Hepatocyte (in vitro differentiated cells): ENCODE measurements at regions not wholly inside any gene's neighbourhood (a gene's known extent, or its start where the extent isn't known, plus 50 kb on each side); places are given as distances from the start of the nearest gene placed in this dataset.
"Not testable (repeated sequence)": the region's sequence is repeated elsewhere in the genome, so short reads cannot be mapped to it uniquely, and the experiment has no call there.

ENCODE experiments used
- DNase-seq: peaks from one replicate; pipeline ENCODE4 v3.0.0-alpha.2; 2016; ENCODE audit warnings: low spot score
- H2AFZ ChIP-seq: fragments of 200-600 bp; sonication (generic); 2 replicates; pipeline ENCODE4 v1.6.0; 2016; ENCODE audit warnings: antibody characterized with exemption, mild to moderate bottlenecking
- H3K27ac ChIP-seq: fragments of 200-600 bp; sonication (generic); 2 replicates; pipeline ENCODE4 v1.5.1; 2016; ENCODE audit warnings: mild to moderate bottlenecking
- H3K27me3 ChIP-seq: fragments of 200-600 bp; sonication (generic); 2 replicates; pipeline ENCODE4 v1.6.1; 2016
- H3K36me3 ChIP-seq: fragments of 200-600 bp; sonication (generic); replicated peaks from 2 replicates; pipeline ENCODE4 v1.5.1; 2016; ENCODE audit warnings: low read depth; ENCODE audit not compliant: insufficient read depth
- H3K4me1 ChIP-seq: fragments of 200-600 bp; sonication (generic); 2 replicates; pipeline ENCODE4 v1.5.1; 2016; ENCODE audit warnings: mild to moderate bottlenecking, moderate library complexity; ENCODE audit not compliant: insufficient read depth
- H3K4me2 ChIP-seq: fragments of 200-600 bp; sonication (generic); 2 replicates; pipeline ENCODE4 v1.6.0; 2016
- H3K4me3 ChIP-seq: fragments of 200-600 bp; sonication (generic); 2 replicates; pipeline ENCODE4 v1.5.1; 2016; ENCODE audit warnings: mild to moderate bottlenecking
- H3K79me2 ChIP-seq: fragments of 200-600 bp; sonication (generic); 2 replicates; pipeline ENCODE4 v1.6.0; 2017; ENCODE audit warnings: mild to moderate bottlenecking
- H3K9me2 ChIP-seq: fragments of 200-600 bp; sonication (generic); replicated peaks from 2 replicates; pipeline ENCODE4 v1.6.0; 2017; ENCODE audit warnings: mild to moderate bottlenecking; ENCODE audit not compliant: insufficient read depth
- H3K9me3 ChIP-seq: fragments of 200-600 bp; sonication (generic); 2 replicates; pipeline ENCODE4 v1.5.1; 2016; ENCODE audit warnings: low read depth, mild to moderate bottlenecking
- H4K20me1 ChIP-seq: fragments of 200-600 bp; sonication (generic); 2 replicates; pipeline ENCODE4 v1.6.0; 2016; ENCODE audit warnings: mild to moderate bottlenecking; ENCODE audit not compliant: insufficient read depth, poor library complexity, severe bottlenecking
- EZH2 ChIP-seq: fragments of 200-600 bp; sonication (generic); IDR thresholded peaks from 2 replicates; pipeline ENCODE4 v1.6.1; 2016; ENCODE audit warnings: antibody characterized with exemption, mild to moderate bottlenecking, borderline replicate concordance
- EZH2phosphoT487 ChIP-seq: fragments of 200-600 bp; sonication (generic); IDR thresholded peaks from one replicate; pipeline ENCODE4 v1.6.1; 2018; ENCODE audit warnings: antibody characterized with exemption, mild to moderate bottlenecking, low read depth, moderate library complexity; ENCODE audit not compliant: unreplicated experiment, severe bottlenecking
- WGBS: methylation state at CpG from one replicate; pipeline ENCODE4 v1.1.6; 2016; ENCODE audit warnings: low lambda C conversion rate; ENCODE audit errors: missing lambda C conversion rate; 5-methylcytosine and 5-hydroxymethylcytosine counted together
- TF ChIP-seq, protein P1 (sequence below): fragments of 200-600 bp; sonication (generic); IDR thresholded peaks from 2 replicates; pipeline ENCODE4 v1.5.1; 2016; ENCODE audit warnings: antibody characterized with exemption, mild to moderate bottlenecking; ENCODE audit not compliant: poor library complexity

DNA sequence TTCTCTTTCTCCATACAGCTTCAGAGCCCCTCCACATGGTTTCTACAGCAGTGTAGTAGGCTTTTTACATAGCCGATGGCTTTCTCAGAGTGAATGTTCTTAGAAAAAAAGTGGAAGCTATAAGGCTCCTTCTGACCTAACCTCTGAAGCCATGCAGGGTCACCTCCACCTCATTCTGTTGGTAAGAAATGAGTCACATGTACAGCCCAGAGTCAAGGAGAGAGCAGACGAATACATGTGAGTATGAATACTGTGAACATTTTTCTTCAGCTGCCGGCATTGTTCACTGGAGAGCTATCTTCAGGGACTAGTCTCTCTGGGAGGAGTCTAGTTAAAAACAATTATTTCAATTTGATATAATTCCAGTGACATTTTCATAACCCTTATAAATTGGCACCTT, 68.2 kb upstream of the THRB start:
- Histone ChIP-seq H3K79me2 (no peaks in the 10 kb centered on the region), H2AFZ (no peak overlapping the region)

DNA sequence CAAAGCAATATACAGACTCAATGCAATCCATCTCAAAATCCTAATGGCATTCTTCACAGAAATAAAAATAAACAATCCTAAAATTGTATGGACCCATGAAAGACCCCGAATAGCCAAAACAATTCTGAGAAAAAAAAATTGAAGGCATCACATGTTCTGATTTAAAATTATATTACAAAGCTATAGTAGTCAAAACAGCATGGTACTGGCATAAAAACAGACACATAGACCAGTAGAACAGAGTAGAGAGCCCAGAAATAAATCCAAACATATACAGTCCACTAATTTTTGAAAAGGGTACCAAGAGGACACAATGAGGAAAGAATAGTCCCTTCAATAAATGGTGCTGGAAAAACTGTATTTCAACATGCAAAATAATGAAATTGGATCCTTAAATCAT, 70.4 kb upstream of the THRB start:
- H3K36me3 ChIP-seq, result no peaks in the 10 kb centered on the region
- no peaks in the 10 kb centered on the region for H4K20me1 ChIP-seq
- H2AFZ ChIP-seq, result no peak overlapping the region
- no peak for TF ChIP-seq EZH2phosphoT487
- DNase-seq, result no peak
- no peaks in the 10 kb centered on the region for H3K9me2 ChIP-seq
- no peak overlapping the region for H3K27ac ChIP-seq
- no peak overlapping the region for H3K4me3 ChIP-seq
- WGBS, result 61% methylated on average over 1 of the region's 1 CpG
- no peaks in the 10 kb centered on the region for H3K27me3 ChIP-seq
- H3K4me2 ChIP-seq, result no peak overlapping the region
- no peaks in the 10 kb centered on the region for H3K79me2 ChIP-seq
- no peaks in the 10 kb centered on the region for H3K4me1 ChIP-seq
- H3K9me3 ChIP-seq, result peaks cover 6% of the 10 kb centered on the region

More for the DNA sequence above, 68.2 kb upstream of the THRB start:
- H3K4me3 ChIP-seq, result no peak overlapping the region
- no peaks in the 10 kb centered on the region for H4K20me1 ChIP-seq
- DNase-seq, result no peak
- WGBS, result 98% methylated on average over 3 of the region's 3 CpGs
- no peaks in the 10 kb centered on the region for H3K4me1 ChIP-seq
- no peak overlapping the region for H3K27ac ChIP-seq
- H3K27me3 ChIP-seq, result no peaks in the 10 kb centered on the region
- peaks cover 6% of the 10 kb centered on the region for H3K9me3 ChIP-seq
- no peak overlapping the region for H3K4me2 ChIP-seq
- no peak for TF ChIP-seq EZH2
- no peak for TF ChIP-seq EZH2phosphoT487
- TF ChIP-seq, protein P1, sequence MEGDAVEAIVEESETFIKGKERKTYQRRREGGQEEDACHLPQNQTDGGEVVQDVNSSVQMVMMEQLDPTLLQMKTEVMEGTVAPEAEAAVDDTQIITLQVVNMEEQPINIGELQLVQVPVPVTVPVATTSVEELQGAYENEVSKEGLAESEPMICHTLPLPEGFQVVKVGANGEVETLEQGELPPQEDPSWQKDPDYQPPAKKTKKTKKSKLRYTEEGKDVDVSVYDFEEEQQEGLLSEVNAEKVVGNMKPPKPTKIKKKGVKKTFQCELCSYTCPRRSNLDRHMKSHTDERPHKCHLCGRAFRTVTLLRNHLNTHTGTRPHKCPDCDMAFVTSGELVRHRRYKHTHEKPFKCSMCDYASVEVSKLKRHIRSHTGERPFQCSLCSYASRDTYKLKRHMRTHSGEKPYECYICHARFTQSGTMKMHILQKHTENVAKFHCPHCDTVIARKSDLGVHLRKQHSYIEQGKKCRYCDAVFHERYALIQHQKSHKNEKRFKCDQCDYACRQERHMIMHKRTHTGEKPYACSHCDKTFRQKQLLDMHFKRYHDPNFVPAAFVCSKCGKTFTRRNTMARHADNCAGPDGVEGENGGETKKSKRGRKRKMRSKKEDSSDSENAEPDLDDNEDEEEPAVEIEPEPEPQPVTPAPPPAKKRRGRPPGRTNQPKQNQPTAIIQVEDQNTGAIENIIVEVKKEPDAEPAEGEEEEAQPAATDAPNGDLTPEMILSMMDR, result no peak
- no peaks in the 10 kb centered on the region for H3K9me2 ChIP-seq
- no peaks in the 10 kb centered on the region for H3K36me3 ChIP-seq

DNA sequence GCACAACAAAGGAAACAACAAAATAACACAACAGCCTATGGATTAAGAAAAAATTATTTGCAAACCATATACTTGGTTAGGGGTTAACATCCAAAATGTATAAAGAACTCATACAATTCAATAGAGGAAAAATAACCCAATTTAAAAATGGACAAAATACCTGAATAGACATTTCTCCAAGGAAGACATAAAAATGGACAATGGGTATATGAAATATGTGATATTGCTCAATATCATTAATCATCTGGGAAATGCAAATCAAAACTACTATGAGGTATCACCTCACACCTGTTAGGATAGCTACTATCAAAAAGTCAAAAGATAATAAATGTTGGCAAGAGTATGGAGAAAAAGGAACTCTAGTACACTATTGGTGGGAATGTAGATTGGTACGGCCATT, 71.0 kb upstream of the THRB start:
- H3K79me2 ChIP-seq, result no peaks in the 10 kb centered on the region
- 96% methylated on average over 1 of the region's 1 CpG for WGBS
- H3K36me3 ChIP-seq, result no peaks in the 10 kb centered on the region
- no peak for DNase-seq
- no peak overlapping the region for H3K27ac ChIP-seq
- H4K20me1 ChIP-seq, result no peaks in the 10 kb centered on the region
- no peaks in the 10 kb centered on the region for H3K27me3 ChIP-seq
- H3K4me1 ChIP-seq, result no peaks in the 10 kb centered on the region
- H3K4me3 ChIP-seq, result no peak overlapping the region
- no peak overlapping the region for H2AFZ ChIP-seq
- H3K9me3 ChIP-seq, result peaks cover 6% of the 10 kb centered on the region
- H3K4me2 ChIP-seq, result no peak overlapping the region
- H3K9me2 ChIP-seq, result no peaks in the 10 kb centered on the region
- no peak for TF ChIP-seq EZH2
- TF ChIP-seq, protein P1, result no peak
- TF ChIP-seq EZH2phosphoT487, result no peak

DNA sequence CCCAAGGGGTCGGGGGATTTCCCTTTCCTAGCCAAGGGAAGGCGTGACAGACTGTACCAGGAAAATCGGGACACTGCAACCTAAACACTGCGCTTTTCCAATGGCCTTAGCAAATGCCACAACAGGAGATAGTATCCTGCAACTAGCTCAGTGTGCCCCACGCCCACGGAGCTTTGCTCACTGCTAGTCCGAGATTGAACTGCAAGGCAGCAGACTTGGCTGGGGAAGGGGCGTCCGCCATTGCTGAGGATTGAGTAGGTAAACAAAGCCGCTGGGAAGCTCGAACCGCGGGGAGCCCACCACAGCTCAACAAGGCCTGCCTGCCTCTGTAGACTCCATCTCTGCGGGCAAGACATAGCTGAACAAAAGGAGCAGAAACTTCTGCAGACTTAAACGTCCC, 72.3 kb upstream of the THRB start:
- no peak for TF ChIP-seq EZH2phosphoT487
- TF ChIP-seq EZH2, result no peak
- TF ChIP-seq, protein P1, result no peak
- Histone ChIP-seq H4K20me1 (no peaks in the 10 kb centered on the region), H3K9me3 (peaks cover 6% of the 10 kb centered on the region), H3K27ac (no peak overlapping the region), H3K4me2 (no peak overlapping the region), H2AFZ (no peak overlapping the region), H3K4me1 (no peaks in the 10 kb centered on the region), H3K79me2 (no peaks in the 10 kb centered on the region), H3K36me3 (no peaks in the 10 kb centered on the region), H3K4me3 (no peak overlapping the region), H3K27me3 (no peaks in the 10 kb centered on the region), H3K9me2 (no peaks in the 10 kb centered on the region)
- DNase-seq, result no peak
- 96% methylated on average over 15 of the region's 15 CpGs for WGBS

DNA sequence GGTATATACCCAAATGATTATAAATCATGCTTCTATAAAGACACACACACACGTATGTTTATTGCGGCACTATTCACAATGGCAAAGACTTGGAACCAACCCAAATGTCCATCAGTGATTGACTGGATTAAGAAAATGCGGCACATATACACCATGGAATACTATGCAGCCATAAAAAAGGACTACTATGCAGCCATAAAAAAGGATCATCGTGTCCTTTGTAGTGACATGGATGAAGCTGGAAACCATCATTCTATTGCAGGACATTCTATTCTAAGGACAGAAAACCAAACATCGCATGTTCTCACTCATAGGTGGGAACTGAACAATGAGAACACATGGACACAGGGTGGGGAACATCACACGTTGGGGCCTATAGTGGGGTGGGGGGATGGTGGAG, 77.8 kb upstream of the THRB start:
- not testable (repeated sequence) for H4K20me1 ChIP-seq, DNase-seq, H3K4me3 ChIP-seq, H3K36me3 ChIP-seq, H2AFZ ChIP-seq, H3K27ac ChIP-seq, H3K9me2 ChIP-seq, H3K4me1 ChIP-seq, H3K4me2 ChIP-seq, H3K27me3 ChIP-seq, H3K9me3 ChIP-seq, H3K79me2 ChIP-seq
- 93% methylated on average over 6 of the region's 6 CpGs for WGBS
